OCI-LY3 (cell line): ENCODE measurements at regions not wholly inside any gene's neighbourhood (a gene's known extent, or its start where the extent isn't known, plus 50 kb on each side); places are given as distances from the start of the nearest gene placed in this dataset.

Source experiments
- H2AFZ ChIP-seq: fragments of 200-600, 300-600 bp; shearing (Covaris generic); 2 replicates; pipeline ENCODE4 v1.6.0; 2014; ENCODE audit warnings: antibody characterized with exemption, low read depth, low read length
- H3K27ac ChIP-seq: fragments of 200-600, 300-600 bp; sonication (generic); 2 replicates; pipeline ENCODE4 v1.5.1; 2014; ENCODE audit warnings: mild to moderate bottlenecking, low read length, moderate library complexity, mixed read lengths
- H3K27me3 ChIP-seq: fragments of 200-600, 300-600 bp; sonication (generic); 2 replicates; pipeline ENCODE4 v1.6.1; 2014; ENCODE audit warnings: low read depth, low read length, mixed read lengths
- H3K36me3 ChIP-seq: fragments of 200-600, 300-600 bp; sonication (generic); replicated peaks from 2 replicates; pipeline ENCODE3; 2014; ENCODE audit warnings: low read depth, low read length, mixed read lengths
- H3K4me1 ChIP-seq: fragments of 300-600, 200-600 bp; sonication (generic); 2 replicates; pipeline ENCODE4 v1.6.1; 2014; ENCODE audit warnings: low read length, mixed read lengths
- H3K4me2 ChIP-seq: fragments of 200-600, 300-600 bp; sonication (generic); 2 replicates; pipeline ENCODE4 v1.6.1; 2014; ENCODE audit warnings: low read length, mixed read lengths
- H3K4me3 ChIP-seq: fragments of 300-600, 200-600 bp; sonication (generic); 2 replicates; pipeline ENCODE4 v1.5.1; 2014; ENCODE audit warnings: antibody characterized with exemption, mild to moderate bottlenecking, low read length, moderate library complexity
- H3K79me2 ChIP-seq: fragments of 300-600, 200-600 bp; shearing (Covaris generic); 2 replicates; pipeline ENCODE4 v1.6.1; 2014; ENCODE audit warnings: mild to moderate bottlenecking, low read length, mixed read lengths
- H3K9ac ChIP-seq: fragments of 300-600, 200-600 bp; shearing (Covaris generic); 2 replicates; pipeline ENCODE4 v1.6.0; 2014; ENCODE audit warnings: mild to moderate bottlenecking, low read length, moderate library complexity
- H3K9me3 ChIP-seq: fragments of 200-600, 300-600 bp; shearing (Covaris generic); 2 replicates; pipeline ENCODE4 v1.6.1; 2014; ENCODE audit warnings: low read length, mixed read lengths; ENCODE audit not compliant: insufficient read depth
- H4K20me1 ChIP-seq: fragments of 200-600, 300-600 bp; sonication (generic); 2 replicates; pipeline ENCODE4 v1.6.1; 2016; ENCODE audit warnings: low read length, mixed read lengths; ENCODE audit not compliant: insufficient read depth
- EZH2phosphoT487 ChIP-seq: fragments of 200-600 bp; shearing (Covaris generic); IDR thresholded peaks from 2 replicates; pipeline ENCODE4 v1.6.1; 2018; ENCODE audit warnings: antibody characterized with exemption, mixed run types, low read depth
- TF ChIP-seq, protein P1 (sequence below): fragments of 200-600, 300-600 bp; sonication (generic); IDR thresholded peaks from 2 replicates; pipeline ENCODE4 v1.5.1; 2014; ENCODE audit warnings: antibody characterized with exemption, low read length, low read depth

DNA sequence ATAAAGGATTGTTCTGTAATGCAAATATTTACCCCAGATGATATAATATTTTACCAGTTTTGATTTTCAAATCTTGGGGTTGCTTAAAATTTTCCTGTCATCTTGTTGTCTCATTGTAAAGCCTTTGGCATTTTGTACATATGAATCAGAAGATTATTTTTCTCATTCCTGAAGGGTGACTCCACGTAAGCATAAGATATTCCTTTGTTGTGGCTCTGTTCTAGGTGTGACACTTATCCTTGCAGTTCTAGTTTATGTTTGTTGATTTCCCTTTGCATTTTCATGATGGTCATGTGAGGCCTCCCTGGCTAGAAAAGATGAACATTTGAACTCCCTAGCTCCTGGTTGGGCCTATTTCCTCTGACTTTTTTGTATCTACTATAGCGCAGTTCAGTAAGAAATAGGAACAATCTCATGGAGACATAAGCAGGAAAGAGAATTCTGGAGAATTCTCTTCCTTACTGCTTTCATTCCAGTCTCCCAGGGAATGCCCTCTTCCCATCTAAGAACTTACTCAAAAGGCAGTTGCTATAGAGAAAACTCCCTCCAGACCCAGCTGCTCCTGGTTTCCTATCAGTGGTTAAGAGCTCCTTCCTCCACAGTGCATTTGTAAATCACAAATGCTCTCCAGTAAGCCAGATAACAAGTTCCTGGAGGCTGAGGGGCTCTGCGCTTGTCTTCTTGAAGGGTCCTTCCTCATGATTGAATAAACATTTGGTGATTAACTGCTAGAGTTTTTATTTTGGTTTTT, 124.7 kb downstream of the WNT5A start:
- H2AFZ ChIP-seq, result no peak overlapping the region
- H3K9ac ChIP-seq, result no peak overlapping the region
- H3K36me3 ChIP-seq, result no peaks in the 10 kb centered on the region
- H3K79me2 ChIP-seq, result no peaks in the 10 kb centered on the region
- peaks cover 8% of the 10 kb centered on the region; the same call in 1 of the 2 replicates for H3K27me3 ChIP-seq
- H4K20me1 ChIP-seq, result no peaks in the 10 kb centered on the region
- H3K9me3 ChIP-seq, result no peaks in the 10 kb centered on the region
- H3K4me1 ChIP-seq, result no peaks in the 10 kb centered on the region
- H3K4me2 ChIP-seq, result no peak overlapping the region
- no peak overlapping the region for H3K27ac ChIP-seq
- TF ChIP-seq, protein P1, sequence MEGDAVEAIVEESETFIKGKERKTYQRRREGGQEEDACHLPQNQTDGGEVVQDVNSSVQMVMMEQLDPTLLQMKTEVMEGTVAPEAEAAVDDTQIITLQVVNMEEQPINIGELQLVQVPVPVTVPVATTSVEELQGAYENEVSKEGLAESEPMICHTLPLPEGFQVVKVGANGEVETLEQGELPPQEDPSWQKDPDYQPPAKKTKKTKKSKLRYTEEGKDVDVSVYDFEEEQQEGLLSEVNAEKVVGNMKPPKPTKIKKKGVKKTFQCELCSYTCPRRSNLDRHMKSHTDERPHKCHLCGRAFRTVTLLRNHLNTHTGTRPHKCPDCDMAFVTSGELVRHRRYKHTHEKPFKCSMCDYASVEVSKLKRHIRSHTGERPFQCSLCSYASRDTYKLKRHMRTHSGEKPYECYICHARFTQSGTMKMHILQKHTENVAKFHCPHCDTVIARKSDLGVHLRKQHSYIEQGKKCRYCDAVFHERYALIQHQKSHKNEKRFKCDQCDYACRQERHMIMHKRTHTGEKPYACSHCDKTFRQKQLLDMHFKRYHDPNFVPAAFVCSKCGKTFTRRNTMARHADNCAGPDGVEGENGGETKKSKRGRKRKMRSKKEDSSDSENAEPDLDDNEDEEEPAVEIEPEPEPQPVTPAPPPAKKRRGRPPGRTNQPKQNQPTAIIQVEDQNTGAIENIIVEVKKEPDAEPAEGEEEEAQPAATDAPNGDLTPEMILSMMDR, result no peak
- TF ChIP-seq EZH2phosphoT487, result no peak
- H3K4me3 ChIP-seq, result no peak overlapping the region

DNA sequence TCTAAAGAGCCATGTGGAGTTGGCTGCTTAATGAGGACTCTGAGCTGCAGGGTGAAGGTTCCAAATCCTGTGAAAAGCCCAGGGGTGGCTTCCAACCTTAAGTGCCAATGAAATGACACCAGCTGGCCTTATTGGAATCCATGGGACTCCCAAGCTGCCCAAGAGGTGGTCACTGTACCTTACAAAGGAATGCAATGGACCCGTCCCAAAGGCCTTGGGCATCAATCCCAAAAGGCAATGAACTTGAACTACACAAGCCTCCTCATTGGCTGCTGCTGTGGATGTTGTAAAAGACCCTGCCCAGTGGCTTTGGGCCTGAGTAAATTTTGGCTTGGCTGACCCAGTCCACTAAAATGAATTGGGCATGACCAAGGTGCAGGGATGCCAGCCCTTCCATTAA, 129.3 kb downstream of the WNT5A start:
- TF ChIP-seq EZH2phosphoT487, result no peak
- TF ChIP-seq, protein P1, result no peak

DNA sequence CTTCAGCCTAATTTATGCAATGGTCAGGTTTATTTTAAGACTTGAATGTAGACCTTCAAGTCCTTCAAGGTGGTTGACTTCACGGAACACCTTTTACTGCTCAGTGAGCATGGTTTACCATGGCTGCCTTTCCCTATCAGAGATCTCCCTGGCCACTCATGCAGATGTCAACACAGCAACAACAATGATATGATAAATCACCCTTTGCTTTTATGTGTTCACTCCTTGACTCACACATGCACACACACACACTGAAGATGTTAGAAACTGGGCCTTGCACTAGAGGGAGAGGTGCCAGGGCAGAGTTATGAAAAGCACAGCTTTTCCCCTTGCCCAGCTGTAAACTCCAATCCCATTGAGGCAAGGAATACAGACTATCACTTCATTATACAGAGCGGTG, 134.4 kb downstream of the WNT5A start:
- TF ChIP-seq EZH2phosphoT487, result no peak
- TF ChIP-seq, protein P1, result no peak
- no peaks in the 10 kb centered on the region for H3K79me2 ChIP-seq
- no peaks in the 10 kb centered on the region for H4K20me1 ChIP-seq

More for the DNA sequence above, 129.3 kb downstream of the WNT5A start:
- no peak overlapping the region for H3K27ac ChIP-seq
- H3K4me3 ChIP-seq, result no peak overlapping the region
- H2AFZ ChIP-seq, result no peak overlapping the region
- H3K27me3 ChIP-seq, result peaks cover 11% of the 10 kb centered on the region; the same call in 1 of the 2 replicates
- no peak overlapping the region for H3K4me2 ChIP-seq
- no peaks in the 10 kb centered on the region for H3K4me1 ChIP-seq
- H4K20me1 ChIP-seq, result no peaks in the 10 kb centered on the region
- no peak overlapping the region for H3K9ac ChIP-seq
- H3K9me3 ChIP-seq, result no peaks in the 10 kb centered on the region
- H3K79me2 ChIP-seq, result no peaks in the 10 kb centered on the region
- H3K36me3 ChIP-seq, result no peaks in the 10 kb centered on the region

DNA sequence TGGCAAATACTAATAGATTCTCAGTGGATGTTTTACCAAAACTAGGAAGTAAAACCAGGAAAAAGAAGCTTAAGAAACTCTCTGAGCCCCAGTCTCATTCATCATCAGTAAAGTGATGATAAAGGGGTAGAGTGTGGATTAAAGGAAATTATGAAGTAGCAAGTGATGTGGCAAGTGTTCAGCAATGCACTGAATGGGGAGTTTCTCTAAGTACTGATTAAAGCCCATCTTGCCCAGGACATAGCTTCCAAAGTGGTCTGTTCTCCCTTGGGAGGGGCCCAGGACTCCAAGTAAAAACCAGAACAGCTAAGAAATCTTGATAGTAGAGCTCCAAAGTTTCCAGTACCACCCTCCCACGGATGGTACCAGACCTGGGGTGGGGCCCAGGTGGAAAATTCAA, 137.3 kb downstream of the WNT5A start:
- Histone ChIP-seq H3K27me3 (peaks cover 8% of the 10 kb centered on the region; the same call in 1 of the 2 replicates), H3K9ac (no peak overlapping the region)
- TF ChIP-seq EZH2phosphoT487, result no peak
- TF ChIP-seq, protein P1, result no peak

More for the DNA sequence above, 134.4 kb downstream of the WNT5A start:
- H2AFZ ChIP-seq, result no peak overlapping the region
- no peak overlapping the region for H3K4me3 ChIP-seq
- H3K4me2 ChIP-seq, result no peak overlapping the region
- no peaks in the 10 kb centered on the region for H3K9me3 ChIP-seq
- peaks cover 9% of the 10 kb centered on the region; the same call in 1 of the 2 replicates for H3K27me3 ChIP-seq
- H3K36me3 ChIP-seq, result no peaks in the 10 kb centered on the region
- H3K4me1 ChIP-seq, result no peaks in the 10 kb centered on the region
- H3K27ac ChIP-seq, result no peak overlapping the region
- no peak overlapping the region for H3K9ac ChIP-seq

More for the DNA sequence above, 137.3 kb downstream of the WNT5A start:
- Histone ChIP-seq H4K20me1 (no peaks in the 10 kb centered on the region), H3K79me2 (no peaks in the 10 kb centered on the region), H3K4me3 (no peak overlapping the region), H3K4me2 (no peak overlapping the region), H3K36me3 (no peaks in the 10 kb centered on the region), H3K4me1 (no peaks in the 10 kb centered on the region), H3K9me3 (no peaks in the 10 kb centered on the region), H2AFZ (no peak overlapping the region), H3K27ac (no peak overlapping the region)
